Thymus (tissue), 11 donors: ENCODE measurements at regions not wholly inside any gene's neighbourhood (a gene's known extent, or its start where the extent isn't known, plus 50 kb on each side); places are given as distances from the start of the nearest gene placed in this dataset.
"Not testable (repeated sequence)": the region's sequence is repeated elsewhere in the genome, so short reads cannot be mapped to it uniquely, and the experiment has no call there.

Experiments used
- DNase-seq, 9 donors: peaks; one replicate each; pipeline ENCODE4 v3.0.0-alpha.2; 2013; ENCODE audit warnings: low spot score in 9 of 9, low read depth in 6 of 9, missing footprints in 1 of 9
- H3K27ac ChIP-seq, 2 donors: one replicate each; pipeline ENCODE4 v1.5.1; 2013; ENCODE audit warnings: control low read depth in 1 of 2, low read depth in 1 of 2, low read length in 1 of 2, mild to moderate bottlenecking in 1 of 2, moderate library complexity in 1 of 2
- H3K27me3 ChIP-seq, 2 donors: one replicate each; pipeline ENCODE4 v1.5.1; 2013; ENCODE audit warnings: low read length in 1 of 2; ENCODE audit not compliant: control insufficient read depth in 2 of 2, insufficient read depth in 1 of 2
- H3K36me3 ChIP-seq, 2 donors: one replicate each; pipeline ENCODE4 v1.5.1; 2013; ENCODE audit warnings: low read length in 1 of 2, mild to moderate bottlenecking in 1 of 2, moderate library complexity in 1 of 2; ENCODE audit not compliant: control insufficient read depth in 2 of 2, insufficient read depth in 2 of 2
- H3K4me1 ChIP-seq, 2 donors: one replicate each; pipeline ENCODE4 v1.5.1; 2013; ENCODE audit warnings: low read length in 2 of 2; ENCODE audit not compliant: control insufficient read depth in 2 of 2, insufficient read depth in 2 of 2
- H3K4me3 ChIP-seq, 2 donors: one replicate each; pipeline ENCODE4 v1.5.1; 2013; ENCODE audit warnings: low read length in 2 of 2, control low read depth in 1 of 2, mild to moderate bottlenecking in 1 of 2
- H3K9me3 ChIP-seq, 2 donors: one replicate each; pipeline ENCODE4 v1.5.1; 2013; ENCODE audit warnings: low read length in 1 of 2, mild to moderate bottlenecking in 1 of 2; ENCODE audit not compliant: control insufficient read depth in 2 of 2, insufficient read depth in 1 of 2
- WGBS: extraction: QIAGEN DNeasy Blood & Tissue Kit; methylation state at CpG from one replicate; pipeline ENCODE4 v1.1.7; 2013; 5-methylcytosine and 5-hydroxymethylcytosine counted together
- donor health status: healthy.

- H3K36me3 ChIP-seq: no peaks in the 10 kb centered on the region
- no peak overlapping the region for H3K4me3 ChIP-seq
- 77% methylated on average over 1 of the region's 1 CpG for WGBS
- H3K4me1 ChIP-seq: no peaks in the 10 kb centered on the region
- DNase-seq: no peak
- no peak overlapping the region for H3K27ac ChIP-seq
- H3K9me3 ChIP-seq: peaks cover 0 to 4% of the 10 kb centered on the region in 2 donors
- no peaks in the 10 kb centered on the region for H3K27me3 ChIP-seq
Observed at GRCh38 chr2:147002256-147002655, 842.6 kb upstream of the ACVR2A start.

- H3K27ac ChIP-seq: no peak overlapping the region
- no peaks in the 10 kb centered on the region for H3K27me3 ChIP-seq
- 93% methylated on average over 1 of the region's 1 CpG for WGBS
- no peaks in the 10 kb centered on the region for H3K4me1 ChIP-seq
- no peak overlapping the region for H3K4me3 ChIP-seq
- H3K9me3 ChIP-seq: peaks cover 0 to 4% of the 10 kb centered on the region in 2 donors
- no peak for DNase-seq
- H3K36me3 ChIP-seq: no peaks in the 10 kb centered on the region
Observed at GRCh38 chr2:147001061-147001460, 843.8 kb upstream of the ACVR2A start.

GRCh38 chr2:147000151-147000550, 844.7 kb upstream of the ACVR2A start:
- DNase-seq, H3K4me3 ChIP-seq, H3K27me3 ChIP-seq, H3K27ac ChIP-seq, H3K9me3 ChIP-seq, H3K36me3 ChIP-seq, H3K4me1 ChIP-seq: not testable (repeated sequence)
- WGBS: 63% methylated on average over 2 of the region's 2 CpGs

- WGBS: 92% methylated on average over 2 of the region's 2 CpGs
- Histone ChIP-seq H3K4me1 (no peaks in the 10 kb centered on the region), H3K9me3 (peaks cover 0 to 4% of the 10 kb centered on the region in 2 donors), H3K27ac (no peak overlapping the region), H3K4me3 (no peak overlapping the region), H3K27me3 (no peaks in the 10 kb centered on the region), H3K36me3 (no peaks in the 10 kb centered on the region)
- DNase-seq: no peak
Observed at GRCh38 chr2:146997945-146998344, 846.9 kb upstream of the ACVR2A start.

GRCh38 chr2:146997488-146997887, 847.3 kb upstream of the ACVR2A start:
- H3K36me3 ChIP-seq: no peaks in the 10 kb centered on the region
- no peak for DNase-seq

GRCh38 chr2:146994246-146994645, 850.6 kb upstream of the ACVR2A start:
- H3K27me3 ChIP-seq: no peaks in the 10 kb centered on the region
- 94% methylated on average over 1 of the region's 1 CpG for WGBS
- H3K4me3 ChIP-seq: no peak overlapping the region
- H3K27ac ChIP-seq: no peak overlapping the region
- H3K4me1 ChIP-seq: no peaks in the 10 kb centered on the region
- peaks cover 0 to 4% of the 10 kb centered on the region in 2 donors for H3K9me3 ChIP-seq
- no peak for DNase-seq
- H3K36me3 ChIP-seq: no peaks in the 10 kb centered on the region

More at GRCh38 chr2:146997488-146997887, 847.3 kb upstream of the ACVR2A start:
- H3K9me3 ChIP-seq: peaks cover 0 to 4% of the 10 kb centered on the region in 2 donors
- no peak overlapping the region for H3K27ac ChIP-seq
- H3K4me1 ChIP-seq: no peaks in the 10 kb centered on the region
- H3K27me3 ChIP-seq: no peaks in the 10 kb centered on the region
- H3K4me3 ChIP-seq: no peak overlapping the region

GRCh38 chr2:146992466-146992865, 852.4 kb upstream of the ACVR2A start:
- H3K4me1 ChIP-seq: no peaks in the 10 kb centered on the region
- H3K27me3 ChIP-seq: no peaks in the 10 kb centered on the region
- no peaks in the 10 kb centered on the region for H3K9me3 ChIP-seq
- 95% methylated on average over 2 of the region's 2 CpGs for WGBS
- H3K27ac ChIP-seq: no peak overlapping the region
- no peak overlapping the region for H3K4me3 ChIP-seq
- no peak for DNase-seq
- no peaks in the 10 kb centered on the region for H3K36me3 ChIP-seq

- Histone ChIP-seq H3K27ac (no peak overlapping the region), H3K9me3 (no peaks in the 10 kb centered on the region), H3K4me3 (no peak overlapping the region), H3K4me1 (no peaks in the 10 kb centered on the region), H3K27me3 (no peaks in the 10 kb centered on the region), H3K36me3 (no peaks in the 10 kb centered on the region)
- DNase-seq: no peak
- 93% methylated on average over 2 of the region's 2 CpGs for WGBS
Observed at GRCh38 chr2:146992057-146992456, 852.8 kb upstream of the ACVR2A start.

- 88% methylated on average over 6 of the region's 6 CpGs for whole genome bisulfite sequencing
Observed at GRCh38 chr2:146990311-146991054, 854.3 kb upstream of the ACVR2A start.

More at GRCh38 chr2:146990311-146991054, 854.3 kb upstream of the ACVR2A start:
- H3K27me3 ChIP-seq: no peaks in the 10 kb centered on the region
- H3K9me3 ChIP-seq: no peaks in the 10 kb centered on the region
- H3K4me1 ChIP-seq: no peaks in the 10 kb centered on the region
- no peaks in the 10 kb centered on the region for H3K36me3 ChIP-seq
- no peak overlapping the region for H3K4me3 ChIP-seq
- H3K27ac ChIP-seq: no peak overlapping the region
- DNase-seq: no peak
